ENCODE measurements at regions not wholly inside any gene's neighbourhood (a gene's known extent, or its start where the extent isn't known, plus 50 kb on each side); places are given as distances from the start of the nearest gene placed in this dataset.
A peak's percentile ranks its signal among the peaks of the same experiment; 100 is the strongest.
"Not testable (repeated sequence)": the region's sequence is repeated elsewhere in the genome, so short reads cannot be mapped to it uniquely, and the experiment has no call there.

GRCh38 chr21:23127973-23128372 lies 2129.8 kb downstream of the NCAM2 start:
- DNase-seq = no peak

- no peak for DNase-seq
Observed at GRCh38 chr21:23130308-23130707, 2132.1 kb downstream of the NCAM2 start.

DNA sequence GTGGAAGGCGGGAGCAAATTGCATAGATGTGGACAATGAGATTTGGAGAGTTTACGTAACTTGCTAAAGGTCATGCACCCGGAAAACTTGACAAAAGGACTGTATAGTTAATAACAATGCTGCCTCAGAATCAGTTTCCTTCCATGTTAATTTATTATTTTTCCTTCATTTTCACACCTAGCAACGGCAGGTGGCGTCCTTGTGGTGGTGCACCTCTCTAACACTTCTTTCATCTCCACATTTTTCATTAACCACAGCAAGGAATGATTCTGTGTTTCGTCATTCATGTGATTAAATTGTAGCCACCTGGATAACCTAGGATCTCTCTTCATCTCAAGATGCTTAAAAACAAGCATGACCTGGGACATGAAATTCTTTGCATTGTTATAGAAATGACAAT lies 2133.0 kb downstream of the NCAM2 start:
- peak; percentile 37 for DNase-seq

DNA sequence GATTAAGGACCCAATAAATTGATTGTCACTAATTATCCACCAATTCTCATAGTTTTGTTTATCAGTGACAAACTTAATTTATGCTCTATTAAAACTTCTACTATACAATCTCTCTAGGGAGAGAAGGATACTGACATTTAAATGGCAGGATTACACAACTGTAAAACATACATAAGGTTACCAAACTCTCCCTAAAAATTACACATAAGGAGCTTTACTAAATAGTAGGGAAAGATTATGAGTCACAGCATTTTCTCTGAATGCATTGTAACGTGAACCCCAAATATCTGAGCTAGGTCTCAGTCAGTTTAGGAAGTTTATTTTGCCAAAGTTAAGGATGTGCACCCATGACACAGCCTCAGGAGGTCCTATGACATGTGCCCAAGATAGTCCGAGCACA lies 2140.6 kb downstream of the NCAM2 start:
- no peak for DNase-seq

DNA sequence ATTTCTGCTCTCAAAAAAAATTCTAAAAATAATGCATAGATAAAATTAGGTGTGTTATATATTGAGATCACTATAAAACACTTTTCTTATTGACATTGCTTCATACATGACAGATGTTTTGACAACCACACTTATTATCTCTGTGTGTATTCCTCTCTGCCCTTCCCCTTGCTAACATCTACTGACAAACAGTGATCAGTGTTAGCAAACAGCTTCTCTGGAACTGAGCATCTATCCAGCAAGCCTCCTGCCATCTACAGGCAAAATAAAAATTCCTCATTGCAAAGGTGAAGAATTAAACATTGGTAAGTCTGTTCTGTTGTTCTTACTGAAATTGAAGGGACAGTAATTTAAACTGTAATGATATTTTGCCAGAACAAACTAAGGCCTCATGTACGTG lies 2153.9 kb downstream of the NCAM2 start:
- DNase-seq = no peak

DNA sequence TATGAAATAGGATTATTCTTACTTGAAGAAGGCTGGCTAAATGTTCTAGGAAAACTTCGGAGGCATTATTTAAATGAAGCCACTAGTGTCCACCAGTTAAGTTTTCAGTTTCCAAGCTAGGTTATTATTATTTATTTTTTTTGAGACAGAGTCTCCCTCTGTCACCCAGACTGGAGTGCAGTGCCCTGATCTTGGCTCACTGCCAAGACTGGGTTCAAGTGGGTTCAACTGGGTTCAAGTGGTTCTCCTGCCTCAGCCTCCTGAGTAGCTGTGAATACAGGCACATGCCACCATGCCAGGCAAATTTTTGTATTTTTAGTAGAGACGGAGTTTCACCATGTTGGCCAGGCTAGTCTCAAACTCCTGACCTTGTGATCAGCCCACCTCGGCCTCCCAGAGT lies 2155.6 kb downstream of the NCAM2 start:
- not testable (repeated sequence) for DNase-seq

- DNase-seq = no peak
Observed at GRCh38 chr21:23155281-23155680, 2157.1 kb downstream of the NCAM2 start.

DNA sequence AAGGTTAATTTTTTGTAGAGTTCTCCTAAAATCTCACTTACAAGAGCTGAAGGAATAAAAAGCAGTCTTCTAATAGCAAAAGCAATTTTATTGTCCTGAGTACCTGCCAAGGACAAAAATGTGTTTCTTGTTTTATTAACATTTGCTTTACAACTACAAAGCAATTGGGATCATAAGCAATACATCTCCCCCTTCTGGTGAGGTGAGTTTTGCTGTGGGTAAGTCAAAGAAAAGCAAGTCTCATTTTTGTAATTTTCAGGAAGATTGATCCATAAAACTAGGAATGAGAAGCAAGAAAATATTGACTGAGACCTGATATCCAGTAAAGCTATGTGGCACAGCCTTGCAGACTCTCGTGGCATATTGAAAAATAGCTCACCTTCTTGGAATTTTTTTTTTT lies 2162.7 kb downstream of the NCAM2 start:
- DNase-seq = no peak

- DNase-seq = peak; percentile 17
Observed at GRCh38 chr21:23162198-23162946, 2164.2 kb downstream of the NCAM2 start.
